ENCODE measurements at regions not wholly inside any gene's neighbourhood (a gene's known extent, or its start where the extent isn't known, plus 50 kb on each side); places are given as distances from the start of the nearest gene placed in this dataset.

GRCh38 chr5:110324876-110325275 is 401.6 kb downstream of the TMEM232 start:
- no peak for DNase-seq

DNA sequence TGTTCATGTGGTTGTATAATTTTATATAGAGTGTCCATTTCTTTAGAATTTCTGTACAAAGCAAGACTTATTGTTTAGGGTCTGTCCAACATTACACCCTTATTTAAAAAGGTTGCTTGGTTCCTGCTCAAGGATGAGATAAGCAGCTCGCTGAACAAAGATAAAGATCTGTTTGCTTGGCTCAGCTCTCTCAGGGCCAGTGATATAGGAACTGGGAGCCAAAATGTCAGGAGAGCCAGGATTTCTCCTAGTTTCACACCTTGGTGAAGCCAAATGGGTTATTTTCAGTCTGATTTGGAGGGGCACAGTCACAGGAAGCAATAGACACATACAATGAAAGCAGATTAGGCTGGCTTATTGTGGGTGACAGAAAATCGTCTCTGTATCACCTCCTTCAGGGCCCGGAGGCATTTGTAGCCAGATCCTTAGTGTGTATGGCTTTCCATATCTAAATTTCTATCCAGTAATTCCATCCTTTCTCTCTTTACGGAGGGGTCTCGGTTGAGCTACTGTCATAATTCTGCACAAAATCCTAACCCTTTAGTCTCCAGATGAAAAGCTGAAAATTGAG is 396.4 kb downstream of the TMEM232 start:
- no peak for DNase-seq

DNA sequence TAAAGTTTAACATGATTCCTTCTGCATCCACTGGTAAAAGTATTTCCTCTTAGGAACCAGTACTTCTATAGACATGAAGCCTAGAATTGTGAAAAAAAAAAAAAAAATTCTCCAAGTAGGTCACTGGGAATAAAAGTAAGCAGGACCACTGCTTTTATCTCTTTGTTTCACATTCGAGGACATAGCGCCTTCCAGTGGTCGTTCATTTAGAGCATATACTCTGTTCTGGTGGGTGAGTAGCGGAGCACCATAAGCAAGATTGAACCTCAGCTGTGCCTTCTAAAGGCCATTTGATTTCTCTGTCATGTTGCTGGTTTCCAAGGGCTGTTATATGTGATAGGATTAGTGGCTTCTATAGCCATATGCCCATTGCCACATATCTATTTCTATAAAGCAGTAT is 393.1 kb downstream of the TMEM232 start:
- DNase-seq = peak; percentile 5

- DNase-seq = no peak
These were observed 391.0 kb downstream of the TMEM232 start for GRCh38 chr5:110335361-110336066.

DNA sequence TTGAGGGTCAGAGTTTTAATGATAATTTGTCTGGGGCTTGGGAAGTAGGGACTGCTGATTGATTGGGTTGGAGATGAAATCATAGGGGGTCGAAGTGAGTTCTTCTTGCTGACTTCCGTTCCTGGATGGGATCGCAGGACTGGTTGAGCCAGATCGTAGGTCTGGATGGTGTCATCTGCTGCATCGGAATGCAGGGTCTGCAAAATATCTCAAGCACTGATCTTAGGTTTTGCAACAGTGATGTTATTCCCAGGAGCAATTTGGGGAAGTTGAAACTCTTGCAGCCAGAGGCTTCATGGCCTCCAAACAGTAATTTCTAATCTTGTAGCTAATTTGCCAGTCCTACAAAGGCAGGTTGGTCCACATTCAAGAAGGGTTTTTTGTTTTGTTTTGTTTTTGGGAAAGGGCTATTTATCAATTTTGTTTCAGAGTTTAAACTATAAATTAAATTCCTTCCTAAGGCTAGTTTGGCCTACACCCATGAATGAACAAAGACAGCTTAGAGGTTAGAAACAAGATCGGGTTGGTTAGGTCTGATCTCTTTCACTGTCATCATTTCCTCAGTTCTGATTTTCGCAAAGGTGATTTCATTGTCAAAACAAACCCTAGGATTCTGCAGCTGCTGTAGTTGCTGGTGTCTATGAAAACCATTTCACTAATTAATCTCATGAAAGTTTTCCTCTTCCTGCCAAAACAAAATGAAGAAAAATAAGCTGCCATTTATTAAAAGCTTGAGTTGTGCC is 388.0 kb downstream of the TMEM232 start:
- DNase-seq = no peak

GRCh38 chr5:110339399-110339798 is 387.1 kb downstream of the TMEM232 start:
- DNase-seq = no peak

- DNase-seq = no peak
These were observed 384.6 kb downstream of the TMEM232 start for GRCh38 chr5:110341836-110342235.

- no peak for DNase-seq
These were observed 383.8 kb downstream of the TMEM232 start for GRCh38 chr5:110342683-110343082.

GRCh38 chr5:110343616-110344015 is 382.9 kb downstream of the TMEM232 start:
- no peak for DNase-seq

- DNase-seq = no peak
These were observed 380.8 kb downstream of the TMEM232 start for GRCh38 chr5:110345623-110346022.

DNA sequence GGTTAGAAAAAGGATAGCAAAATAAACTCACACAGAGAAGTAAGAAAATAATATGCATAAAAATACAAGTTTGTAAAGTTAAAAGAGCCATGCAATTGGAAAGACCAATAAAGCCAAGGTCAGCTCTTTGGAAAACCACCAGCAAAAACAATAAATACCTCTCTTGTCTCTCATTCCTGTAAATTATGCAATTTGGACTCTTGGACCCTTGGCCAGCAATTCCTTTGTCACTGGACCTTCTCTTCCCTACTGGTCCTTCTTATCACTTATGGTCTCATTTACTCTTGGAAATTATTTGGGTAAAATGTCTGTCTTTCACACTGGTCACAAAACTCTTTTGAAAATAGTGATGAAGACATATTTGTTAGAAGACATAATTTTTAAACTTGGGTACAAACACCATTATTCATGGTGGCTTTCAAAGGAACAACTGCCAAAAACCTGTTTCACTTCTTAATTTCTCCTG is 379.5 kb downstream of the TMEM232 start:
- DNase-seq = no peak

GRCh38 chr5:110347781-110348180 is 378.7 kb downstream of the TMEM232 start:
- DNase-seq = no peak

DNA sequence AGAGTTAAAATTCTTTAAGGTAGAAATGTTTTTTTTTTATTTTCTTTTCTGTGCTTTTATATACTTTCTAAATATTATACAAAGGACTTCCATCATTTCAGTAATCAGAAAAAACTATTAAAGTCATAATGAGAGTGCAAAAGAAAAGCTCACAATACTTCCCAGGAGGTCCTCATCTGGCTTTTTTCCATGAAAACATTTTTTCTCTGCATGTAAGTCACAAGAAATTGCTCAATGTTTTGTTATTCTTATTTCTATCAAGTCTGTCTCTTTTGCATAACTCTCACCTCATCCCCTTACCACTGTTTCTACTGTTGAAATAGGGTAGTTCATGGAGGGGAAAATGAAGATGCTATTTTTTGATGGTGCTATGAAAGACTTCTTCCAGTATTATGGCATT is 375.0 kb downstream of the TMEM232 start:
- DNase-seq = no peak

DNA sequence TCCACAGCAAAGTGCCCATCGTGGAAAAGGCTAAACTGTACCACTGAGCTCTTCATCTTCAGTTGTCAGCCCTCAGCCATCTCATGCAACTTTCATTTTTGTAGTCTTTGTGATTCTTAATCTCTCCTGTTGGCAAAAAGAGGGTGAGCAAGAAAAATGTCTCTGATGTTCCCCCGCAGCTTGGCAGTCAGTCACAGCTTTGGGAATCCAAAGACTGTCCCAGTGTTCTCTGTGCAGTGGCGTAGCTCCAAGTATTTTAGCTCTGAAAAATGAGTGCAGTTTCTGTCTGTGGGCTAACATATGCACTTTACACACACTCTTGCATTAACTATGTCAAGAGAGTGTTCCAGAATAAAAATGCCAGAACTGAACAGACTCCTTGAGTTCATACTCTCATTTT is 372.2 kb downstream of the TMEM232 start:
- DNase-seq = no peak

GRCh38 chr5:110354915-110355644 is 371.4 kb downstream of the TMEM232 start:
- no peak for DNase-seq

DNA sequence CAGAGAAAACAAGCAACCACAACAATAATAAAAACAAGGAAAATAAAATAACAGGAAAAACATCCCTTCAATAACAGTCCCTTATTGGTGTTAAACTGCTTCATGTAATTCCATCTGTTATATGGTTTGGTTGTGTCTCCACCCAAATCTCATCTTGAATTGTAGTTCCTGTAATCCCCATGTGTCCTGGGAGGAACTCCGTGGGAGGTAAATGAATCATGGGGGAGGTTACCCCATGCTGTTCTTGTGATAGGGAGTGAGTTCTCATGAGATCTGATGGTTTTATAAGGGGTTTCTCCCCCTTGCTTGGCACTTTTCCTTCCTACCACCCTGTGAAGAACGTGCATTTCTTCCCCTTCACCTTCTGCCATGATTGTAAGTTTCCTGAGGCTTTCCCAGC is 369.8 kb downstream of the TMEM232 start:
- no peak for DNase-seq

GRCh38 chr5:110359221-110359620 is 367.2 kb downstream of the TMEM232 start:
- DNase-seq = no peak

DNA sequence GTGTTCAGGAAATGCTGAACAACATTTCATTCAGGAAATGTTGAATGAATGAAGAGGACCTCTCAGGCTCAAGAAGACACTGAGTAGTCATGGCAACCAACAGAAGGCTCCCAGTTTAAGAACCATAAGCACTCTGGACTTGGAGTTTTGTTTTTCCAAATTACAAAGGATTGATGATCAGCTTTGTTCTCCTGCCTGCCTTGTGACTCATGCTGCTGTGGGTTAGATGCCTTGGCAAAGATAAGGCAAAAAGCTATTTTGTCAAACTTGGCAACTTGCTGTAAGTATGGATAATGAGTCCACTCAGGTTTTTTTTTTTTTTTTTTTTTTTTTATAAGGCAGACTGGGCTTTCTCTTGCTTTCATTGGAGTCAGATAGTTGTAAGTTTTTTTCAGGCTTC is 365.0 kb downstream of the TMEM232 start:
- DNase-seq = no peak

GRCh38 chr5:110362261-110362660 is 364.2 kb downstream of the TMEM232 start:
- no peak for DNase-seq

- DNase-seq = no peak
These were observed 359.8 kb downstream of the TMEM232 start for GRCh38 chr5:110366716-110367115.

Measured in NCI-H69 (cell line).